Hematopoietic multipotent progenitor cell treated with erythropoietin and hydrocortisone succinate and interleukin-3 and kit ligand, for 6 days (in vitro differentiated cells): ENCODE measurements at regions not wholly inside any gene's neighbourhood (a gene's known extent, or its start where the extent isn't known, plus 50 kb on each side); places are given as distances from the start of the nearest gene placed in this dataset.

Experiments
- DNase-seq: peaks from one replicate; pipeline ENCODE4 v3.0.0-alpha.2; 2015

GRCh38 chr1:170864876-170865538 lies 70.3 kb upstream of the MROH9 start:
- DNase-seq = no peak

- DNase-seq = no peak
Observed at GRCh38 chr1:170866646-170867045, 68.7 kb upstream of the MROH9 start.

- DNase-seq = no peak
Observed at GRCh38 chr1:170871868-170872267, 63.5 kb upstream of the MROH9 start.

GRCh38 chr1:170872663-170873062 lies 62.7 kb upstream of the MROH9 start:
- no peak for DNase-seq

- no peak for DNase-seq
Observed at GRCh38 chr1:170874671-170875070, 60.7 kb upstream of the MROH9 start.

- DNase-seq = peak; percentile 4
Observed at GRCh38 chr1:170881268-170882265, 53.8 kb upstream of the MROH9 start.
